ENCODE measurements at regions not wholly inside any gene's neighbourhood (a gene's known extent, or its start where the extent isn't known, plus 50 kb on each side); places are given as distances from the start of the nearest gene placed in this dataset.

- Histone ChIP-seq H3K4me1 (ENCODE audit: insufficient read depth, low read length) (no peaks in the 10 kb centered on the region), H3K4me2 (ENCODE audit: low read length) (peak overlapping the region; percentile 90), H3K9me3 (ENCODE audit: insufficient read depth, low read depth, low read length) (no peaks in the 10 kb centered on the region), H3K4me3 (ENCODE audit: insufficient read depth, low read depth, low read length) (peak overlapping the region; percentile 65), H3K27ac (ENCODE audit: low read depth, low read length) (no peak overlapping the region), H4K20me1 (ENCODE audit: insufficient read depth, low read length) (no peaks in the 10 kb centered on the region), H2AFZ (ENCODE audit: low read depth, low read length) (peak overlapping the region; percentile 82), H3K9ac (ENCODE audit: low read length) (no peak overlapping the region), H3K79me2 (ENCODE audit: insufficient read depth, low read length) (no peaks in the 10 kb centered on the region), H3K36me3 (ENCODE audit: insufficient read depth, low read length) (no peaks in the 10 kb centered on the region), H3K27me3 (ENCODE audit: insufficient read depth, low read length) (peaks cover 3% of the 10 kb centered on the region)
- Mint-ChIP-seq H3K4me3 (ENCODE audit: unreplicated experiment) (peak overlapping the region; percentile 77), H3K27me3 (ENCODE audit: low read depth, unreplicated experiment) (peaks cover 1% of the 10 kb centered on the region), H3K27ac (ENCODE audit: unreplicated experiment) (no peak overlapping the region), H3K36me3 (ENCODE audit: low read depth, unreplicated experiment) (no peaks in the 10 kb centered on the region), H3K9me3 (ENCODE audit: unreplicated experiment) (no peaks in the 10 kb centered on the region), H3K4me1 (ENCODE audit: low read depth, unreplicated experiment) (peaks cover 4% of the 10 kb centered on the region)
- DNase-seq (ENCODE audit: low read depth) (peak; percentile 0), FAIRE-seq (no peak)
- TF ChIP-seq CTCF (IDR thresholded peaks at IDR 0.05; ENCODE audit: insufficient read depth, low read depth, low read length) (no peak), EZH2 (IDR thresholded peaks at IDR 0.05; ENCODE audit: insufficient read depth, low read length) (no peak)
Observed at GRCh38 chr4:174119830-174120229, 163.6 kb downstream of the FBXO8 start.

- Histone ChIP-seq H3K27ac (ENCODE audit: low read depth, low read length) (no peak overlapping the region), H3K27me3 (ENCODE audit: insufficient read depth, low read length) (peaks cover 3% of the 10 kb centered on the region), H3K4me1 (ENCODE audit: insufficient read depth, low read length) (no peaks in the 10 kb centered on the region), H3K79me2 (ENCODE audit: insufficient read depth, low read length) (no peaks in the 10 kb centered on the region), H3K36me3 (ENCODE audit: insufficient read depth, low read length) (no peaks in the 10 kb centered on the region), H3K4me3 (ENCODE audit: insufficient read depth, low read depth, low read length) (no peak overlapping the region), H4K20me1 (ENCODE audit: insufficient read depth, low read length) (no peaks in the 10 kb centered on the region), H3K4me2 (ENCODE audit: low read length) (no peak overlapping the region), H2AFZ (ENCODE audit: low read depth, low read length) (no peak overlapping the region), H3K9me3 (ENCODE audit: insufficient read depth, low read depth, low read length) (no peaks in the 10 kb centered on the region), H3K9ac (ENCODE audit: low read length) (no peak overlapping the region)
- FAIRE-seq, result no peak
- H3K36me3 Mint-ChIP-seq (ENCODE audit: low read depth, unreplicated experiment), result no peaks in the 10 kb centered on the region
- no peaks in the 10 kb centered on the region for H3K9me3 Mint-ChIP-seq (ENCODE audit: unreplicated experiment)
- TF ChIP-seq CTCF (IDR thresholded peaks at IDR 0.05; ENCODE audit: insufficient read depth, low read depth, low read length) (no peak), EZH2 (IDR thresholded peaks at IDR 0.05; ENCODE audit: insufficient read depth, low read length) (no peak)
- H3K27me3 Mint-ChIP-seq (ENCODE audit: low read depth, unreplicated experiment), result no peaks in the 10 kb centered on the region
- peak; percentile 6 for DNase-seq (ENCODE audit: low read depth)
- H3K27ac Mint-ChIP-seq (ENCODE audit: unreplicated experiment), result no peak overlapping the region
- H3K4me1 Mint-ChIP-seq (ENCODE audit: low read depth, unreplicated experiment), result peaks cover 4% of the 10 kb centered on the region
- no peak overlapping the region for H3K4me3 Mint-ChIP-seq (ENCODE audit: unreplicated experiment)
Observed at GRCh38 chr4:174119051-174119450, 164.4 kb downstream of the FBXO8 start.

- H3K27ac Mint-ChIP-seq (ENCODE audit: unreplicated experiment), result no peak overlapping the region
- Histone ChIP-seq H3K4me2 (ENCODE audit: low read length) (no peak overlapping the region), H3K4me1 (ENCODE audit: insufficient read depth, low read length) (no peaks in the 10 kb centered on the region), H3K27ac (ENCODE audit: low read depth, low read length) (no peak overlapping the region), H2AFZ (ENCODE audit: low read depth, low read length) (no peak overlapping the region), H3K9me3 (ENCODE audit: insufficient read depth, low read depth, low read length) (no peaks in the 10 kb centered on the region), H3K9ac (ENCODE audit: low read length) (no peak overlapping the region), H4K20me1 (ENCODE audit: insufficient read depth, low read length) (no peaks in the 10 kb centered on the region), H3K36me3 (ENCODE audit: insufficient read depth, low read length) (no peaks in the 10 kb centered on the region), H3K27me3 (ENCODE audit: insufficient read depth, low read length) (peaks cover 3% of the 10 kb centered on the region), H3K4me3 (ENCODE audit: insufficient read depth, low read depth, low read length) (no peak overlapping the region), H3K79me2 (ENCODE audit: insufficient read depth, low read length) (no peaks in the 10 kb centered on the region)
- no peaks in the 10 kb centered on the region for H3K9me3 Mint-ChIP-seq (ENCODE audit: unreplicated experiment)
- no peaks in the 10 kb centered on the region for H3K36me3 Mint-ChIP-seq (ENCODE audit: low read depth, unreplicated experiment)
- DNase-seq (ENCODE audit: low read depth) (no peak), FAIRE-seq (no peak)
- no peak overlapping the region for H3K4me3 Mint-ChIP-seq (ENCODE audit: unreplicated experiment)
- TF ChIP-seq CTCF (IDR thresholded peaks at IDR 0.05; ENCODE audit: insufficient read depth, low read depth, low read length) (no peak), EZH2 (IDR thresholded peaks at IDR 0.05; ENCODE audit: insufficient read depth, low read length) (no peak)
- no peaks in the 10 kb centered on the region for H3K27me3 Mint-ChIP-seq (ENCODE audit: low read depth, unreplicated experiment)
- H3K4me1 Mint-ChIP-seq (ENCODE audit: low read depth, unreplicated experiment), result peaks cover 4% of the 10 kb centered on the region
Observed at GRCh38 chr4:174118171-174118570, 165.3 kb downstream of the FBXO8 start.
